ENCODE measurements at regions not wholly inside any gene's neighbourhood (a gene's known extent, or its start where the extent isn't known, plus 50 kb on each side); places are given as distances from the start of the nearest gene placed in this dataset.

DNA sequence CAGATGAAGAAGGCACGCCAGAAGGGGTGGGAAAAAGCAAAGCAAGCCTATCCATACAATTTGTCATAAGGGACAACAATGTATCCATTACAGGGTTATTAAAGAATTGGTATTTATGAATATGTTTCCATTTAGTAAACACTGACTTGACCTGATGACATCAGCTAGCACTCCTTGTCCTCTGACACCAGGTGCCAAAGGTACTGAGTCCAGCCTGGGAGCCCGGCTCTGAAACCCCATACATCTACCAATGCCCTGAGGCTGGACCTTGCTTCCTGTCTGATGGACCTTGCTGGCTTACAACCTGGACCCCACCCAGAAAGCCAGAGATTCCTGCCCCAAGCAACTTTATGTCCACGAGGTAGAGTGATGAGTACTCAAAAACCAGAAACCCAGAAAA is 263.0 kb upstream of the ATP11B start:
- no peak for TF ChIP-seq EZH2 (IDR thresholded peaks at IDR 0.05)
- TF ChIP-seq POLR2AphosphoS5 (IDR thresholded peaks at IDR 0.05; ENCODE audit: borderline replicate concordance, low read depth, low read length): no peak
